Stimulated activated CD4-positive, alpha-beta T cell treated with anti-CD3 and anti-CD28 coated beads, Interleukin-4, amount 100 ng/mL, for 4 hours (primary cell): ENCODE measurements at regions not wholly inside any gene's neighbourhood (a gene's known extent, or its start where the extent isn't known, plus 50 kb on each side); places are given as distances from the start of the nearest gene placed in this dataset.

Source experiments
- DNase-seq, 2 experiments: peaks; one replicate each; pipeline ENCODE4 v3.0.0-alpha.2; 2020

DNA sequence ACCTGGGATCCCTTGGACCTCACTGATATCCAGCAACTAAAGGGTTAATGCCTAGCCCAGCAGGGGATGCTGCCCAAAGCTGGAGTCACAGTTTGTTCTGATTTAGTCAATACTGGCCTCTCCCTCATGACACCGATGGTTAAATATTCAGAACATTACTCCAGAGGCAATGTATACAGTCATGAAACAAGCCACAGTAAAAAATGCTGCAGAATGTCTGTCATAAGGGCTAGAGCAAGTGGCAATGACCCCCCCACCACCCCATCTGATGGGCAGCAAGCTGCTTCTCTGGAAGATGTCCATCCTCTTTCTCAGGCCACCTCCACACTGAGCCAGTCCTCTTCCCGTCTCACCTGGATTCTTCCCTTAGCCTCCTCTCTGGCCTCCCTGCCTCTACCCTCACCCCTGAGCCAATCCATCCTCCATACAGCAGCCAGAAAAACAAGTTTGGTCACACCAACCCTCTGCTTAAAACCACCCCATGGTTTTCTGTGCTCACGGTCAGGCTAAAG lies 99.0 kb upstream of the KCNG1 start:
- DNase-seq: no peak

DNA sequence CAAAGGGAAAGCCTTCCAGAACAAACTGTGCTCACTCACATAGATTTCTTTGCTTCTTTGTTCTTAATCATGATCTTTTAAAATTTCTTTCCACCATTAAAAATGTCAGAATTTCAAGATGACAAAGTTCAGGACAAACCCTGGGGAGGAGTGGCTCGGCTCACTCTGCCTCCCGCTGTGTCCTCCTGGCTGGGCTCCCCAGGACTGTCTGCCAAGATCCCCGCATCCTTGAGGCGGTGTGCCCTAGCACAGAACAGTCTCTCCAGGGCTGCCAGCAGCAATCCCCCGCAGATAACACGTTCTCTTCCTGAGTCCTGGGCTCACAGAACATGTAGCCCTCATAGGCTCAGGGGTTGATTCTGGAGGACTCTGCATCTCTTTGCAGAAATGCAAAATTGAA lies 98.4 kb upstream of the KCNG1 start:
- DNase-seq: no peak

DNA sequence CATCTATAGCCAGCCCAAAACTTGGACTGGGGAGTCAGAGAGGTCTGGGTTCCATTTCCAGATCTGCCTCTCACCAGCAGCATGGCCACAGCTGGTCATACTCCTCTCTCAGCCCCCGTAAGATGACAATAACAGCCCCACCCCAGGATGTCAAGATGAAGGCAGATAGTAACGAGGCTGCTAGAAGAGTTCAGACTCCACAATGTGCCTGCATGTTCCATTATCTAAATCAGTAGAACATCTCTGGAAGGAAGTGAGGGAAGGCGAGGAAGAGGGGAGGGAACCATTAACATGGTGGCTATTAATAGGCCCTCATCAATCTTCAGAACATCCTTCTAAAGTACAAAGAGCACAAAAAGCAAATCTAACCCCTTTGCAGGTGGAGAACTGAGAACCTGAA lies 98.0 kb upstream of the KCNG1 start:
- no peak for DNase-seq

- DNase-seq: no peak
Observed at GRCh38 chr20:51120438-51120837, 97.5 kb upstream of the KCNG1 start.

DNA sequence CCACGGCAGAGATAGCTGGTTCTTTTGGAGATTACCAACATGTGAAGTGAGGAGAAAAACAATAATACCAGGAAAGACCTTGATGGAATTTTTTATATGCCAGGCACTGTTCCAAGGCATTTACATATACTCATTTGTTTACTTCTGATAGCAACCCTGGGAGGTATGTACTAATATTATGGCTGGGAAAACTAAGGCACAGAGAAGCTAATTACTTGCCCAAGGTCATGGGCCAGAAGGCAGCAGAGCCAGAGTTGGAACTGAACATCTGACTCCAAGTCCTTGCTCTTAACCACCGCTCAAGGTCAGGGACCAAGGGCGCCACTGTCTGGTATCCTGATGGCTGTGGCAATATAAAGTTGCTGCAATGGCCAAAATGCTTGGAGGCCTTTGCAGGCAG lies 97.0 kb upstream of the KCNG1 start:
- no peak for DNase-seq

GRCh38 chr20:51118985-51119527 lies 96.1 kb upstream of the KCNG1 start:
- DNase-seq: no peak

- DNase-seq: no peak
Observed at GRCh38 chr20:51118216-51118615, 95.3 kb upstream of the KCNG1 start.

GRCh38 chr20:51116765-51117686 lies 94.1 kb upstream of the KCNG1 start:
- no peak for DNase-seq

DNA sequence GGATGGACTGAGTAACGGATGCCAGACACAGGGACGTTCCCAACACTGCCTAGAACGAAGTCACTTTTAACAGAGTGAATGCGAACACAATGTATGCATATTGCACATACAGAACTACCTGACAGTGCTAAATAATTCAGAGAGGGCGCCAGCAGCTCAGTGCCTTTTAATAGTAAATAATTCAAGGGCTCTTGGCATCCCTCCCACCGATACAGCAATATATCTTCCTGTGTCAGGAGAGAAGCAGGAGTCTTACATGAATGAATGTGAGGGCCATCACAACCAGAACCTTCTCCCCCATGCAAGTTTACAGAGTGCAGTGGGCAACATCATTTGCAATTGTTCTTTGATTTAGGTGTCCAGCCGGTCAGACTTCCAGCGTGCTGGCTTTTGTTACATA lies 88.4 kb upstream of the KCNG1 start:
- DNase-seq: no peak

DNA sequence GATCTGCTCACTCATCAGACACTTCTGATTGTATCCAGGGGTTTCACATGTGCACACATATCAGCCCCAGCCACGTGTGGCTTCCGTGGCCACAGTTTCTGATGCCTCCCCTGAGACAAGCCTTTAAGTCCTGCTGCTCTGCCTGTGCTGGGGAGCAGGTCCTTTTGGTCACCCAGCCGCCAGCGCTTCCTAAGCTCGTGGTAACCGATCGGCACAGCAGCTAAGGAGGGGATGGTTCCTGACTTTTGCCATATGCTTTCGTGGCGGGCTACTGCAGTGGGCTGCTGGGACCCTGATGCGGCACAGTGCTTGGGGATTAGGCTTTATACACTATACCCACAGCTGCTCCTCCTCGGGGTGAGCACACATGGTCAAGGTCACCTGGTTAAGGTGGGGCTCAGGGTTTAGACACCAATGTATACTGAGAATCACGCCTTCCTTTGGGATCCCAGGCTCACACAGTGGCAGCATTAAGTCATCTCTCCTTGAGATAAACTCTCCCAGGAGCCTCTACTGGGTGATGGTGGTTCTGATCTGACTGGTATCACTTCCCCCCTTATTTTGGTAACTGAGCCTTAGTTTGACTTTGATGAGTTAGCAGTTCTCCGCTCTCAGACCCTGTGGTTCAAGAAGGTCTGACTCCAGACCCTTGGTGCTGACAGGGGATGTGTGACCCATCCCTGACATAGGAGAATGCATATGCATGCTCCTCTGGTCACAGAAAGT lies 85.9 kb upstream of the KCNG1 start:
- DNase-seq: no peak

GRCh38 chr20:51106011-51106410 lies 83.1 kb upstream of the KCNG1 start:
- no peak for DNase-seq

DNA sequence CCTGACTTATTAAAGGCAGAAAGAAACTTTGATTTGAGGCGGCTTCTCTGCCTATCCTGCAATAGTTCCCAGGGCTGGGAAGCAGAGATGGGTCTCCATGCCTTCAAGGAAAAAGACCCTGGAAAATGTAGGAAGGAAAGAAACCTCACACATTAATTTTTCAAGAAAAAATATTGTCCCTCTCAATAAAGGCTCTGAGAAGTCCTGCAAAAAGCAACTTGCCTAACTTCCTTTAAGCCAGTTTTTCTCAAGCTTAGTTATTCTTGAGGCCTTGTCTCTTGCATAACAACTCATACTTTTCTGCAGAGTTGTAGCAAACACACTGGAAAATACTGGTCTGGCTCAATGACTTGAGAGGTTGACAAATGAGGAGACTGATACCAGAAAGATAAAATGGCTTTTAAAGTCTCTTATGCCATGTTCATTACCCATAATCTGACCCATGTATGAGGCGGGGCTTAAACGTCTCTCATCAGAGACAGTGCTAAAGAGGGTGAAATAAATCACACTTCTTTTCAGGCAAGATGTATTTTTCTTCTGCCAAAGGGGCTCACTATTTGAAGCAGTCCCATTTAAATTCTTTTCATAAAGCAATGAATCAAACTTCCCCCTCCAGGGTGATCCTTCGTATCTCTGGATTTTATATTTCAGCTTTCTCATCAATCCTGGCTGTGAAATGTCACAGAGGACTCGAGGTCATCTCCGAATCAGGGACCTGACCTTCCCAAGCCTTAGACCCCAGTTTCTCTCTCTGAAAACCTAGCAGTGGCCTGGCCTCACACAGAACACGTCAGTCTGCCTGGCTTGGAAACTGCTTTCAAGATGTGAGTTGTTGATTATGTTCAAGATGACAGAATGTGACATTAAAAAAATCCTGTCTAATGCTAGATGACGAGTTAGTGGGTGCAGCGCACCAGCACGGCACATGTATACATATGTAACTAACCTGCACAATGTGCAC lies 82.3 kb upstream of the KCNG1 start:
- DNase-seq: no peak

GRCh38 chr20:51100617-51101016 lies 77.7 kb upstream of the KCNG1 start:
- no peak for DNase-seq

GRCh38 chr20:51098284-51098810 lies 75.4 kb upstream of the KCNG1 start:
- no peak for DNase-seq

- no peak for DNase-seq
Observed at GRCh38 chr20:51097351-51098120, 74.6 kb upstream of the KCNG1 start.

- DNase-seq: no peak
Observed at GRCh38 chr20:51096582-51097267, 73.8 kb upstream of the KCNG1 start.

GRCh38 chr20:51095633-51096521 lies 73.0 kb upstream of the KCNG1 start:
- DNase-seq: no peak

GRCh38 chr20:51094221-51094620 lies 71.3 kb upstream of the KCNG1 start:
- no peak for DNase-seq

- no peak for DNase-seq
Observed at GRCh38 chr20:51093240-51093763, 70.4 kb upstream of the KCNG1 start.
